GM19467 (cell line): ENCODE measurements at regions not wholly inside any gene's neighbourhood (a gene's known extent, or its start where the extent isn't known, plus 50 kb on each side); places are given as distances from the start of the nearest gene placed in this dataset.

ENCODE experiments used
- ATAC-seq: cut with Tn5 transposase; IDR thresholded peaks from one replicate; pipeline ENCODE4 v1.9.1; 2021; ENCODE audit warnings: mild to moderate bottlenecking, moderate library complexity; ENCODE audit not compliant: unreplicated experiment

DNA sequence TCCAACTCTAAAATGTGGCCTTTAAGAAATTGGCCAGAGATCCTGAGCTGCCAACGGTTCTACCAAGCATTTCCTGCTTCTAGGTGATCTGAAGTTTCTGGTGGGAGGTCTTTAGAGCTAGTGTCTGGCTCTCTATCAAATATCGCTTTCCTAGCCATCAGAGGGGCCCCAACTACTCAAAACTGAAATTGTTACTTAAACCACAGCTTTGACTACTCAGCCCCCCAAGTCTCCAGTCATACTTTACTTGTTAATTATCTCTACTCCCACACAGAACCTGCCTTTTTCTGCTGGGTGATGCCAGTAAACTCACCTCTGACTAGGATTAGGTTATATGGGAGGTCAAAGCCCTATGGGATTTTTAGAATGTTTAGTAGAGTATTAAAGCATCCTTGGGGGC is 95.1 kb downstream of the FASLG start:
- ATAC-seq = no peak

DNA sequence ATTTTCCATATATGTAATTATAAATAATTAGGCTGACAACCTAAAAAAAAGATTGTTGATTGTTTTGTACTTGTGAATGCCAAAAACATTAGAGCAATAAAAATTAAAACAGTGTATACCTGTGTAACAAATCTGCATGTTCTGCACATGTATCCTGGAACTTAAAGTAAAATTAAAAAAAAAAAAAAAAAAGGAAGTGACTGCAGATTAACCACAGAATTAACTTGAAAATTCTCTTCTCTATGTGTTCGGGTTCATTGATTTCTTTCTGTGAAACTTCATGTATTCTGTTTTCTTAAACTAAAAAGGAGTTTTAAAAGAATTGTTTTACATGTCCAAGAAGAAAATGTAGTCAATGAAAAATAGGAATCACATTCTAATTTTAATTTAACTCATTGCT is 95.7 kb downstream of the FASLG start:
- ATAC-seq = no peak

DNA sequence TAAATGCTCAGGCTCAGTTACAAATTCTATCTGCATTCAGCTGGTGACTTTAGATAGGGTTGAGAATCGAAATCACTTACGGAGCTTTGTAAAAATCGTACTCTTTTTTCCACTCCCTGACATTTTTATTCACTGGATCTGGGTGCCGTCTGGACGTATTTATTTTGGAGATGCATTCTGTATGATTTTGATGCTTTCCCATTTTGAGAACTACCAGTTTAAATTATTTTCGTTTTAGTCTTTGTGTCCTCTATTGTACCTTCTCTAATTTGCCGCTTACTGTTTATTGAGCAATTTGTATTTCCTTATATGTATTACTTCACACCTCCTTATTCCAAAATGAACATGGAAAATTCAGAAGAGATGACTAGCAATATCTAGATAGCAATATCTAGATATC is 96.2 kb downstream of the FASLG start:
- ATAC-seq = no peak

GRCh38 chr1:172756024-172756423 is 97.1 kb downstream of the FASLG start:
- no peak for ATAC-seq

DNA sequence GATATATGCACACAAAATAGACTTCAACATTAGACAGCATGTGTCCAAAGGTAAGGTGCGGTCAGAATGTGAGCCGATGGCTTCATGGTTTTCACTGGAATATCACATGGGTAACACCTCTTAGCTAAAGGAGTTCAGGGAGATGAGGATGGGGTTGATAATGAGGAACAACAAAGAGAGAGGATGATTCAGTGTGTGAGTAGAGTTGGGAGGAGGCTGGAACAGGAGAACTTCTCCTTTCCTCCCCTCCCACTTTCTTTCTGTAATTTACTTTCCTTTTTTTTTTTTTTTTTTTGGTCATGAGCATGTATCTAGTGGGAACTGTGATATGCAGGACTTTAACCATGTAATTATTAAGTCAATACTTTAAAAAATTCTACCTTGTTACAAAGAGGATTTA is 99.4 kb downstream of the FASLG start:
- ATAC-seq = no peak

DNA sequence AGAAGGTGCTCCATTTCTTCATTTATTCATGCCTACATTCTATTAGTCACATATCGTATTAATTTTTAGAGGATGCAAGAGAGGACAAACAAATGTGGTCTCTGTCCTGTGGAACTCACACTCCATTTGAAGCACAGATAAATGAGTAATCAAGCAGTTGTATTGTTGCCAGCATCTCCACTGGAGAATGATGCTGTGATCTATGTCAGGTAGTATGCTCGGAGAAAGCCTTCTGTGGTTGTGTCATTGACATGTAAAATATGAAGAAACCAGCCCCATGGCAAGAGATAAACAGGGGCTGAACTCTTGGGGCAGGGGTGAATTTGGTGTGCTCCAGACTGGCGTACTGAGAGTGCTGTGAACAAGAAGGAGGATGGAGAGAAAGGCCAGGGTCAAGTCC is 101.2 kb downstream of the FASLG start:
- ATAC-seq = no peak

DNA sequence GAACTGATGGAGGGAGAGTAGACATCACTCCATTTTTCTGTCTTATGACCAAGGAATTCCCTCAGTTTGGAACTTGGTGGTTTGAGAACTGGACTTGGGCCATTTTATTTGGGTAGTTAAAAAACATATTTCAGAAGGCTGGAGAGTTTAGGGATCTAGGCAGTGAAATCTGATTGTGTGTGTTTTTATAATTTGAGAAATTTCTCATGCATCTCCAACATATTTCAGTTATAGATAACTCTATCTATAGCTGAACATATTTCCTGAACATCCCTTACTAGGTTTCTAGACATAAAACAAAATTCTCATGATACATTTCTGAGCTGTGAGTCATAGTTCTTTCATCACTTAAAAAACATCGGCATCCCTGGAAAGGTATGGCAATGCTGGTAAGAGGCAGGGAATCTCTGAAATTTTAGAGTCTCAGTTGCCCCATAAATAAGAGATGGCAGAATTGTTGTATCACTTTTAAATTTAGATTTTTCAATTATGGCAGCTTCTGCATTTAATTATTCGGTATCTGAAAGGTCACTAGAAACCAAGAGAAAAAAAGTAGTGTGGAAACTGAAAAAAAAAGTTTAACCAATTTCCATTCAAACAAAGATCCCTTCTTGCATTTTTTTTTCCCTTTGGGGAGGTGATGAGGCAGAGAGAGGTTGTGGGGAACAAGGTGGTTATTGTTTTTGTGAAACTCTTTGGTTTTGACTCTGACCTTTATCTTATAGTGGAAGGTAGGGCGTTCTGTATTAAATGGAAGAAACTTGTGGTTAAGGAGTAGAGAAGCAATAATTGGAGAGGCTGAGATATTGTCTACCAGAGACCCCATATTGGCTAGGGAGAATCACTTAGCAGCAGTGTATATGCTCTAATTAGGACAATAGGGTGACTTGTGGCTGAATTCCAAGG is 102.9 kb downstream of the FASLG start:
- no peak for ATAC-seq

DNA sequence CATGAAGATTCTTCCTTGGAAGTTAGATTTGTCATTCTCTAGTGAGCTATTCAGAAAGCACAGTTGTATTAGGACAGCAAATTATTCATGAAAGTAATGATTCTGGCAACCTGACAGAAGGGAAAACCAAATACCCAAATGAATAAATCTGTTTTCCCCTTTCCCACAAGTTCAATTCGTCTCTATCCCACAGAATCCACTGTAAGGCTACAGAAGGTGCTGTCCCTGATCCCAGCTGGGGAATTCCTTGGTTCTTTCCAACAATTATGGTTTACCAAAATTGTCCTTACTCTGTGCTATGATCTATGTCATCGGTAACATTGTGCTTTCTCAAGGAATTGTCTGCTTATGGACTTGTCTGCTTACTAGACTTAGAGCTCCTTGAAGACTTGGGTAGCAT is 104.2 kb downstream of the FASLG start:
- ATAC-seq = no peak

- ATAC-seq = no peak
Measured at GRCh38 chr1:172764378-172764777, 105.5 kb downstream of the FASLG start.

DNA sequence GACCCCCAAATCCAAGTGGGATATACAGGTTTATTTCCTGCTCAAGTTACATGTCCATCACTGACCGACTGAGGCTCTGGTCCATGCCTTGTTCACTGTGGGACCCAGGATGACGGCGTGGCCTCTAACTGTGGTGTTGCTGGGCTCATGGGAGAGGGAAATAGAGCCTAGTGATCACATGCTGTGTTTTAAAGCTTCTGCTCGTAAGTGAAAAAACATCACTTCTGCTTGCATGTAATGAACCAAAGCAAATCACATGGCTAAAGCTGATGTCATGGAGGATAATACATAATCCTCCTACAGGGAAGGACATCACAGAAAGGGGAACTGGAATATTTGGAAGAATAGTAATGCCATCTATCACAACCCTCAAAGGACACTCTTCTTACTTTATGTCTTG is 107.6 kb downstream of the FASLG start:
- no peak for ATAC-seq

- ATAC-seq = no peak
Measured at GRCh38 chr1:172770071-172770470, 111.2 kb downstream of the FASLG start.

DNA sequence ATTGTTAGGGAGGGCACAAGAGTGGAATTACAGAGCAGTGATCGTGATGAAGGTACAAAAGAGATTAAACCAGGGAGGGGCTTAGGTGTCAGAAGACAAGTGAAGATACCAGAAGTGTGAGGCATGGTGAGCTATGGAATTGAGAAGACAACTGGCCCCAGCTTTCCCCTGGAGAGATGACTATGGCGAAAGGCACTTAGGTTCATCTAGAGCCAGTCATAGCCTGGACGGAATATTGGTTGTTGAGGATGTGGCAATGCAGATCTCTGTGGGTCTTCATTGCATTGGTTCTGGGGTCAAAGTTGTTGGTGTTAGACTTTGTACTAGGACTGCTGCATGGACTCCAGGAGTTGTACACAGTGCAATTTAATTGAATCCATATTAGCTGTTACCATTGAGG is 115.7 kb downstream of the FASLG start:
- no peak for ATAC-seq

DNA sequence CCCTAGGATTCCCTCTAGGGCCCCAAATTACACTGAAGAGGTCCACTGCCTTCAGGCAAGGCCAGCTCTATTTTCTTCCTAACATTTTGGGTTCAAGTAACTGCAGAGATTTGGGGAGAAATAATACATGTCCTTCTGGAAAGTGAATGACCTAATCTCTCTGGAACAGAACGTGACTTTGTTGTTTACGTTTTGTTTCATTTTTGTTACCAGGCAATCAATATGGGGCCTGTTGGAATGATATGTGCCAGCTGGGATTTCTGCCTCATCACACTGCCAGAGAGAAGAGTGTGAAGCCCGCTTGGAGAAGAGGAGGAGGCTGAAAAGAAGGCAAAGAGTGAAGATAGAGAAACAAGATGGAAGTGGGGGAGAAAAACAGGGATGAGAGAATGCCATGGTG is 116.7 kb downstream of the FASLG start:
- no peak for ATAC-seq

DNA sequence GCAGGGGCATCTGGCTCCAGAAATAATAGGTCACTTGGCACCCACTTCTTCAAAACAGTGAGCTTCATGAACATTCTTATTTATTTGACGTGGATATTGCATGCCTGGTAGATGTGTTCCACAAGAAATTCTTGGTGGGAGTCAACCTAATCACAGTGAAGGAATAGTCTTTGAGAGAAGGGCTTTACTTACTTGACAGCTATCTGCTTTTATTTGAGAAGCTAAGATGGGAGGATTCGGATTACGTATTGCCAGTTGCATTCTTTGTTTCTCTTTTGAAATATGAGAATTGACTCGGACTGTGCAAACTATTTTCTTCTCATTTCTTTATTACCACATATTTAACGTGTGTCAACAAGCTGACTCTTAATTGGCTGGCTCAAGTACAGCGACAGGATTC is 117.2 kb downstream of the FASLG start:
- ATAC-seq = no peak

- no peak for ATAC-seq
Measured at GRCh38 chr1:172777767-172778166, 118.9 kb downstream of the FASLG start.

DNA sequence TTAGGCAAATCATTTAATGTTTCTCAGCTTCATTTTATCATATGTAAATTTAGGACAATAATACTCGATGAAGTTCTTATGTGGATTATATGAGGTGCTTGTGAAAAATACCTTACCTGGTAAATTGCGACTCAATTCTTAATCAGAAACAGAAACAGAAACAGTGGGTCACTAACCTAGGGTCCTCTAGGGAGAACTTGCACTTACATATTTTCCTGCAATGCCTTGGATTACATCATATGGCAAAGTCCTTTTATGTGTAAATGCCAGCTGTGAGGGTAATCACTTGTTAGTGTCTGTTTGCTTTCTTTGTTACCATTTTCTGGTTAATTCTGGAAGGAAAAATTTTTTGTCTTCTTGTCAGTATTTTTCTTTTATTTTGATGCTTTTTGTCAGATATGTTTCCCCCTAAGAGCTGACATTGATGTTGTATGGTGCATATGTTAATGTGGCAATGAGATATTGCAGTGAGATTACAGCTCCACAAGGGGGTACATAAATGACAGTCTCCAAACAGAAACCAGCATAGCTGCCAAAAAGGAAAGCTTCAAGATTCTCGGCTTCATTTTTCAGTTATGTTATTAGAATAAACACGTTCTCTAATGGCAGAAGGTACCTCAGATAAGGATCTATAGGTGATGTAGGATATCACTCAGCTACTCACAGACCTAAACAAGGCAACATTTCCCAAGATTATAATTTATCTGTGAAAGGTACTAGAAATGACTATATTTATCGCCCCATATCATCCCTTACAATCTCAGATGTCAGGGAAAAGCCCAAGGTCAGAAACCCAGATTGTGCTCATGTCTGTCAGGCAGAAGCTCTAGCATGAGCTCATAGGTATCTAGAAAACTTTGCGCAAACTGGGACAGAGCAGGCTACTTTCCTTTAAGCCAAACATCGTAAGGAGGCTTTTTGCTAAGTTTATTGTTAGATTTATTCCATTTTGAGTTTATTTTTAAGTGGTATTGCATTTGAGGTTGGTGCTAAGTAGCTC is 119.9 kb downstream of the FASLG start:
- no peak for ATAC-seq

DNA sequence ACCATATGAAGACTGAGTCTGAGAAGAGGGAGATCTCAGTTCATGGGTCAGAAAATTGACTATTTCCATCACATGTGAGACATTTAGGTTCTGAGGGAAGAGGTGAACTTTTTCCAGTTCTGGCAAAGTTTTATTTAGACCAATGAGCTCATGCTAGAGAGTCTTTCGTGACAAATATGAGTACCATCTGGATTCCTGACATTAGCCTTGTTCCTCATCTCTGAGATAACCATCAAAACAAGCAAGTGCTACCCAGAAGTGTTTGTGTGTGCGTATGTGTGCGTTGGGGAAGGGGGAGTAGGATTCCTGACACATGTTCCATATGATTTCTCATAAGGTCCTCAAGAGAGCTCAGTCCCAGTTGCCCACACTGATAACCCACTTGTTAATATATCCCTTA is 120.6 kb downstream of the FASLG start:
- no peak for ATAC-seq

- peak; percentile 83 for ATAC-seq
Measured at GRCh38 chr1:172781513-172782140, 122.7 kb downstream of the FASLG start.

GRCh38 chr1:172789840-172790239 is 130.9 kb downstream of the FASLG start:
- ATAC-seq = no peak

GRCh38 chr1:172790245-172790644 is 131.3 kb downstream of the FASLG start:
- ATAC-seq = no peak

GRCh38 chr1:172793823-172794222 is 134.9 kb downstream of the FASLG start:
- no peak for ATAC-seq
